ENCODE measurements at regions not wholly inside any gene's neighbourhood (a gene's known extent, or its start where the extent isn't known, plus 50 kb on each side); places are given as distances from the start of the nearest gene placed in this dataset.

DNA sequence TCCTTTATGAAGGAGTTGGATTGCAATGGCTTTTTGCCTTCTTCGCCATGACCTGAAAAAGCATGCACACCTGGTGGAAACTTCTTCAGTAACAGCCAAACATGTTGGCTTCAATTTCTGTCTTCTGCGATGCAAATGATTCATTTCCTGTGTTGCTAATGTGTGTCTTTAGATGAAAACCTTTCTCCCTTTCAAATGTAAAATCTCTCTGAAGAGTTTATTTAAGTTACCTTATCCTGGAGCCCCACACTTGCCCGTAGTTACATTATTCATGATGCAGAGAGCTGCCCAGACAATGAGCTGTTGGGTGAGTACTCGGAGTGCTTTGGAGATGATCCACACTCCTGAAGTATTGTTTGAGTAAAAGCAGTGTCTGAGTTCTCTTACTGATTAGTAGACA, 1100.9 kb downstream of the RPA4 start:
- TF ChIP-seq, protein P1, sequence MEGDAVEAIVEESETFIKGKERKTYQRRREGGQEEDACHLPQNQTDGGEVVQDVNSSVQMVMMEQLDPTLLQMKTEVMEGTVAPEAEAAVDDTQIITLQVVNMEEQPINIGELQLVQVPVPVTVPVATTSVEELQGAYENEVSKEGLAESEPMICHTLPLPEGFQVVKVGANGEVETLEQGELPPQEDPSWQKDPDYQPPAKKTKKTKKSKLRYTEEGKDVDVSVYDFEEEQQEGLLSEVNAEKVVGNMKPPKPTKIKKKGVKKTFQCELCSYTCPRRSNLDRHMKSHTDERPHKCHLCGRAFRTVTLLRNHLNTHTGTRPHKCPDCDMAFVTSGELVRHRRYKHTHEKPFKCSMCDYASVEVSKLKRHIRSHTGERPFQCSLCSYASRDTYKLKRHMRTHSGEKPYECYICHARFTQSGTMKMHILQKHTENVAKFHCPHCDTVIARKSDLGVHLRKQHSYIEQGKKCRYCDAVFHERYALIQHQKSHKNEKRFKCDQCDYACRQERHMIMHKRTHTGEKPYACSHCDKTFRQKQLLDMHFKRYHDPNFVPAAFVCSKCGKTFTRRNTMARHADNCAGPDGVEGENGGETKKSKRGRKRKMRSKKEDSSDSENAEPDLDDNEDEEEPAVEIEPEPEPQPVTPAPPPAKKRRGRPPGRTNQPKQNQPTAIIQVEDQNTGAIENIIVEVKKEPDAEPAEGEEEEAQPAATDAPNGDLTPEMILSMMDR (IDR thresholded peaks at IDR 0.05) = no peak
- TF ChIP-seq POLR2A (IDR thresholded peaks at IDR 0.05) = no peak
